GM12878 (cell line): ENCODE measurements at regions not wholly inside any gene's neighbourhood (a gene's known extent, or its start where the extent isn't known, plus 50 kb on each side); places are given as distances from the start of the nearest gene placed in this dataset.

Experiments used
- ATAC-seq: fragments of 200-7000 bp; cut with Tn5 transposase; 3 replicates; pipeline ENCODE4 v1.9.1; 2020; ENCODE audit warnings: mild to moderate bottlenecking, moderate library complexity
- BruUV-seq: library from RNA; stranded (reverse); fragments of 400-500 nt; replicated peaks from 2 replicates; lab custom pipeline; 2021; lab: Mats Ljungman, UMichigan
- CTCF ChIA-PET: fragments of 300-600 bp; sonication (Branson Sonifier 250); formaldehyde crosslinking; extraction: SDS; loops from one replicate; lab custom pipeline; 2021; ENCODE audit warnings: inconsistent platforms; lab: Yijun Ruan, JAX
- POLR2A ChIA-PET: fragments of 350-600 bp; formaldehyde crosslinking; extraction: SDS; loops from one replicate; lab custom pipeline; 2021; ENCODE audit warnings: inconsistent platforms; lab: Charles Lee
- RAD21 ChIA-PET: fragments of 300-600 bp; sonication (Branson Sonifier 250); formaldehyde crosslinking; loops from one replicate; lab custom pipeline; 2023; ENCODE audit warnings: antibody characterized with exemption; ENCODE audit not compliant: unreplicated experiment; lab: Charles Lee
- SMC1A ChIA-PET: fragments of 300-600 bp; sonication (Branson Sonifier 250); formaldehyde crosslinking; loops from one replicate; lab custom pipeline; 2023; ENCODE audit not compliant: unreplicated experiment, uncharacterized antibody; lab: Charles Lee
- DNase-seq: peaks from one replicate; pipeline ENCODE4 v3.0.0-alpha.2; 2011; ENCODE audit warnings: low read depth, low spot score
- FAIRE-seq: peaks from 3 replicates; lab custom pipeline; 2011; peaks lifted over from hg19 to GRCh38; lab: Jason Lieb, UNC
- H2AFZ ChIP-seq: 2 replicates; pipeline ENCODE4 v1.6.0; 2011; ENCODE audit warnings: low read depth, low read length, control low read depth; ENCODE audit not compliant: control insufficient read depth
- H3K27ac ChIP-seq: 2 replicates; pipeline ENCODE4 v1.5.1; 2011; ENCODE audit warnings: control low read depth; ENCODE audit not compliant: control insufficient read depth, insufficient read depth
- H3K27me3 ChIP-seq, 2 experiments: replicated peaks in 1 of 2; 2 replicates each; pipeline versions ENCODE4 v1.6.0 to v1.6.1; 2011; ENCODE audit warnings: low read length in 1 of 2; ENCODE audit not compliant: control insufficient read depth in 2 of 2, insufficient read depth in 2 of 2
- H3K36me3 ChIP-seq, 2 experiments: 2 replicates each; pipeline ENCODE4 v1.5.1; 2011; ENCODE audit warnings: low read length in 1 of 2; ENCODE audit not compliant: control insufficient read depth in 2 of 2, insufficient read depth in 2 of 2
- H3K4me1 ChIP-seq: 2 replicates; pipeline ENCODE4 v1.6.1; 2011; ENCODE audit warnings: mild to moderate bottlenecking, low read length, moderate library complexity, mixed read lengths; ENCODE audit not compliant: control insufficient read depth, insufficient read depth
- H3K4me2 ChIP-seq: 2 replicates; pipeline ENCODE4 v1.6.0; 2011; ENCODE audit warnings: control low read depth; ENCODE audit not compliant: control insufficient read depth, insufficient read depth
- H3K4me3 ChIP-seq: fragments of 200-600 bp; sonication (generic); 2 replicates; pipeline ENCODE4 v1.5.1; 2016
- H3K79me2 ChIP-seq: 2 replicates; pipeline ENCODE4 v1.6.0; 2011; ENCODE audit warnings: low read length; ENCODE audit not compliant: control insufficient read depth, insufficient read depth
- H3K9ac ChIP-seq: 2 replicates; pipeline ENCODE4 v1.8.0; 2011; ENCODE audit warnings: low read length, control low read depth, mixed read lengths; ENCODE audit not compliant: control insufficient read depth, insufficient read depth
- H3K9me3 ChIP-seq: replicated peaks from 3 replicates; pipeline ENCODE4 v1.5.1; 2011; ENCODE audit warnings: mild to moderate bottlenecking, low read length; ENCODE audit not compliant: control insufficient read depth, insufficient read depth
- H4K20me1 ChIP-seq: 2 replicates; pipeline ENCODE4 v1.6.0; 2011; ENCODE audit not compliant: control insufficient read depth, insufficient read depth
- BHLHE40 ChIP-seq, 2 experiments: fragments of 450-650 bp in 1 of 2; IDR thresholded peaks; 2 replicates each; pipeline ENCODE4 v1.6.1; 2011 to 2017; ENCODE audit warnings: low read depth in 2 of 2, borderline replicate concordance in 1 of 2, improper control_type of control experiment in 1 of 2, low read length in 1 of 2, mild to moderate bottlenecking in 1 of 2
- CHD2 ChIP-seq: IDR thresholded peaks from 2 replicates; pipeline ENCODE4 v1.6.1; 2011; ENCODE audit warnings: low read depth, low read length, improper control_type of control experiment, borderline replicate concordance
- CUX1 ChIP-seq: IDR thresholded peaks from 2 replicates; pipeline ENCODE4 v1.6.1; 2012; ENCODE audit warnings: improper control_type of control experiment, low read depth, low read length; ENCODE audit not compliant: insufficient replicate concordance
- FOXK2 ChIP-seq: fragments of 450-650 bp; IDR thresholded peaks from 2 replicates; pipeline ENCODE4 v1.6.1; 2017; ENCODE audit warnings: mild to moderate bottlenecking, moderate library complexity
- GABPA ChIP-seq: IDR thresholded peaks from 2 replicates; pipeline ENCODE4 v1.6.1; 2014; ENCODE audit warnings: antibody characterized with exemption, low read depth, mild to moderate bottlenecking, inconsistent platforms
- IRF3 ChIP-seq: fragments of 450-650 bp; IDR thresholded peaks from 2 replicates; pipeline ENCODE4 v1.6.1; 2014; ENCODE audit warnings: mild to moderate bottlenecking
- JUNB ChIP-seq: IDR thresholded peaks from 2 replicates; pipeline ENCODE4 v1.6.1; 2016; ENCODE audit warnings: antibody characterized with exemption, mild to moderate bottlenecking
- MEF2B ChIP-seq: fragments of 450-650 bp; IDR thresholded peaks from 2 replicates; pipeline ENCODE4 v1.6.1; 2018; ENCODE audit warnings: mild to moderate bottlenecking, moderate library complexity; ENCODE audit not compliant: partially characterized antibody, poor library complexity, severe bottlenecking
- NR2C1 ChIP-seq: fragments of 450-650 bp; IDR thresholded peaks from 2 replicates; pipeline ENCODE4 v1.6.1; 2017; ENCODE audit warnings: antibody characterized with exemption, mild to moderate bottlenecking, moderate library complexity
- TCF12 ChIP-seq: IDR thresholded peaks from 2 replicates; pipeline ENCODE4 v1.6.1; 2011; ENCODE audit warnings: low read depth, mild to moderate bottlenecking, low read length
- ZNF687 ChIP-seq: fragments of 450-650 bp; IDR thresholded peaks from 2 replicates; pipeline ENCODE4 v1.6.1; 2017; ENCODE audit warnings: mild to moderate bottlenecking, moderate library complexity
- WGBS: methylation state at CpG from one replicate; pipeline ENCODE4 v1.1.6; 2016; ENCODE audit warnings: low lambda C conversion rate; ENCODE audit not compliant: insufficient replicate concordance, insufficient coverage; ENCODE audit errors: missing lambda C conversion rate; 5-methylcytosine and 5-hydroxymethylcytosine counted together
- in situ Hi-C: fragments of 300-500 bp; cut with MboI; formaldehyde crosslinking; loops from 9 replicates; pipeline ENCODE4 v1.14.3; 2018; ENCODE audit warnings: mixed read lengths
- intact Hi-C: fragments of 100-400 bp; cut with micrococcal nuclease; formaldehyde crosslinking; loops from one replicate; pipeline ENCODE4 v1.14.2; 2022; ENCODE audit not compliant: unreplicated experiment

- no peak for TF ChIP-seq CHD2
- TF ChIP-seq GABPA: no peak
- TF ChIP-seq CUX1: no peak
- no peak for TF ChIP-seq IRF3
- TF ChIP-seq BHLHE40 (IDR thresholded peaks at IDR 0.05; ENCODE audit: borderline replicate concordance in 1 of 2, low read depth in 2 of 2, low read length in 1 of 2): no peak
- no peak for TF ChIP-seq FOXK2
- TF ChIP-seq JUNB: no peak
- no peak for TF ChIP-seq TCF12
- no peak for TF ChIP-seq ZNF687
- TF ChIP-seq MEF2B: no peak
- TF ChIP-seq NR2C1: no peak
- DNase-seq: no peak
- Histone ChIP-seq H3K79me2 (no peaks in the 10 kb centered on the region), H2AFZ (no peak overlapping the region), H3K4me2 (no peak overlapping the region), H3K4me1 (no peaks in the 10 kb centered on the region), H3K36me3 (no peaks in the 10 kb centered on the region), H3K9me3 (no peaks in the 10 kb centered on the region), H3K27me3 (no peaks in the 10 kb centered on the region), H3K4me3 (no peak overlapping the region), H3K9ac (no peak overlapping the region), H3K27ac (no peak overlapping the region), H4K20me1 (no peaks in the 10 kb centered on the region)
- SMC1A ChIA-PET: interaction anchor here (1.2 kb wide), 2 partner anchors 12 to 15 kb away, joined by 3 to 6 read pairs; no protein-coding TSS in a partner anchor
- no peak for FAIRE-seq
- in situ Hi-C loops: no loop called here
- WGBS: 0% methylated on average over 1 of the region's 1 CpG
- CTCF ChIA-PET: interaction anchor here (1.0 kb wide), 1 partner anchor 15 kb away, joined by 4 read pairs; no protein-coding TSS in a partner anchor
- BruUV-seq: no TSS peak
- RAD21 ChIA-PET: no interaction called here
- no peak for ATAC-seq
- POLR2A ChIA-PET: no interaction called here
- intact Hi-C loops: no loop called here
These were observed 350.8 kb upstream of the ZNF385D start for GRCh38 chr3:22101811-22102210.
